ENCODE measurements at regions not wholly inside any gene's neighbourhood (a gene's known extent, or its start where the extent isn't known, plus 50 kb on each side); places are given as distances from the start of the nearest gene placed in this dataset.
"Not testable (repeated sequence)": the region's sequence is repeated elsewhere in the genome, so short reads cannot be mapped to it uniquely, and the experiment has no call there.

GRCh38 chr16:26717826-26718225 is 348.9 kb upstream of the C16orf82 start:
- H3K4me3 ChIP-seq = no peak overlapping the region

GRCh38 chr16:26721290-26721689 is 345.4 kb upstream of the C16orf82 start:
- intact Hi-C loops (cut with DNase I) = no loop called here
- Histone ChIP-seq H3K27me3 (no peaks in the 10 kb centered on the region), H3K27ac (no peak overlapping the region), H3K4me1 (no peaks in the 10 kb centered on the region), H3K9me3 (no peaks in the 10 kb centered on the region), H3K4me3 (no peak overlapping the region), H3K36me3 (no peaks in the 10 kb centered on the region)
- DNase-seq (ENCODE audit: extremely low spot score in 2 of 2) = no peak
- TF ChIP-seq CTCF (IDR thresholded peaks at IDR 0.05) (no peak), POLR2A (IDR thresholded peaks at IDR 0.05) (no peak), POLR2AphosphoS5 (IDR thresholded peaks at IDR 0.05; ENCODE audit: insufficient read depth in 1 of 2, low read depth in 1 of 2) (no peak)

More at GRCh38 chr16:26717826-26718225, 348.9 kb upstream of the C16orf82 start:
- TF ChIP-seq CTCF (IDR thresholded peaks at IDR 0.05) (no peak), POLR2A (IDR thresholded peaks at IDR 0.05) (no peak), POLR2AphosphoS5 (IDR thresholded peaks at IDR 0.05; ENCODE audit: insufficient read depth in 1 of 2, low read depth in 1 of 2) (no peak)
- DNase-seq (ENCODE audit: extremely low spot score in 2 of 2) = no peak
- Histone ChIP-seq H3K4me1 (no peaks in the 10 kb centered on the region), H3K27ac (no peak overlapping the region), H3K9me3 (no peaks in the 10 kb centered on the region), H3K27me3 (no peaks in the 10 kb centered on the region), H3K36me3 (no peaks in the 10 kb centered on the region)
- intact Hi-C loops (cut with DNase I) = no loop called here

GRCh38 chr16:26721957-26722356 is 344.8 kb upstream of the C16orf82 start:
- H3K9me3 ChIP-seq; intact Hi-C loops (cut with DNase I); H3K27me3 ChIP-seq; H3K4me1 ChIP-seq; H3K36me3 ChIP-seq; H3K27ac ChIP-seq; DNase-seq (ENCODE audit: extremely low spot score in 2 of 2); H3K4me3 ChIP-seq: not testable (repeated sequence)

DNA sequence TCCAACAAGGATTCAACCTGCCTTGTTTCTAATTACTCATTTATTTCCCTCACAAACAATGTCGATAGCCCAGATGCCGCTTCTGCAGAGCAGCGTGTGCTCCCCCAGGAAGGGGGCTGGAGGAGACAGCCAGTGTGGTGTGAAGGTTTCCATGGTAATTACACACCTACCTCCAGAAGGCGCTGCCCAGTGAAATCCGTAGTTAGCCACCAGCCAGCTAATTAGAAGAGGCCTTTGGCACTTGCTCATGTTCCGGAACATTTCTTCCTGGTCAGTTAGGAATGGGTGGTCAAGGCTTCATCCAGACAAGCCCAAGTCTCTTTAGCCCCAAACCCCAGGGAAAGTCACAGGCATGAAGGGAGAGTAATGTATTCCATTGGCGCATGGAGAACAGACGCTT is 342.5 kb upstream of the C16orf82 start:
- intact Hi-C loops (cut with DNase I) = no loop called here
- H3K36me3 ChIP-seq = no peaks in the 10 kb centered on the region
- no peak overlapping the region for H3K27ac ChIP-seq
- H3K27me3 ChIP-seq = no peaks in the 10 kb centered on the region
- no peak for DNase-seq (ENCODE audit: extremely low spot score in 2 of 2)
- H3K9me3 ChIP-seq = no peaks in the 10 kb centered on the region
- TF ChIP-seq CTCF (IDR thresholded peaks at IDR 0.05) (no peak), POLR2AphosphoS5 (IDR thresholded peaks at IDR 0.05; ENCODE audit: insufficient read depth in 1 of 2, low read depth in 1 of 2) (no peak), POLR2A (IDR thresholded peaks at IDR 0.05) (no peak)
- H3K4me1 ChIP-seq = no peaks in the 10 kb centered on the region
- H3K4me3 ChIP-seq = no peak overlapping the region

- Histone ChIP-seq H3K27ac (no peak overlapping the region), H3K27me3 (no peaks in the 10 kb centered on the region), H3K9me3 (no peaks in the 10 kb centered on the region), H3K36me3 (no peaks in the 10 kb centered on the region), H3K4me3 (no peak overlapping the region), H3K4me1 (no peaks in the 10 kb centered on the region)
- DNase-seq (ENCODE audit: extremely low spot score in 2 of 2) = no peak
- intact Hi-C loops (cut with DNase I) = no loop called here
- TF ChIP-seq POLR2AphosphoS5 (IDR thresholded peaks at IDR 0.05; ENCODE audit: insufficient read depth in 1 of 2, low read depth in 1 of 2) (no peak), POLR2A (IDR thresholded peaks at IDR 0.05) (no peak), CTCF (IDR thresholded peaks at IDR 0.05) (no peak)
Observed at GRCh38 chr16:26727848-26728247, 338.9 kb upstream of the C16orf82 start.

Measured in vagina (tissue), 2 donors.